ENCODE measurements at regions not wholly inside any gene's neighbourhood (a gene's known extent, or its start where the extent isn't known, plus 50 kb on each side); places are given as distances from the start of the nearest gene placed in this dataset.

GRCh38 chr2:153101187-153101586 is 377.4 kb downstream of the RPRM start:
- TF ChIP-seq EZH2phosphoT487 (IDR thresholded peaks at IDR 0.05; ENCODE audit: unreplicated experiment) (no peak), NANOG (IDR thresholded peaks at IDR 0.05; ENCODE audit: borderline replicate concordance) (no peak)
- TF ChIP-seq, protein P1, sequence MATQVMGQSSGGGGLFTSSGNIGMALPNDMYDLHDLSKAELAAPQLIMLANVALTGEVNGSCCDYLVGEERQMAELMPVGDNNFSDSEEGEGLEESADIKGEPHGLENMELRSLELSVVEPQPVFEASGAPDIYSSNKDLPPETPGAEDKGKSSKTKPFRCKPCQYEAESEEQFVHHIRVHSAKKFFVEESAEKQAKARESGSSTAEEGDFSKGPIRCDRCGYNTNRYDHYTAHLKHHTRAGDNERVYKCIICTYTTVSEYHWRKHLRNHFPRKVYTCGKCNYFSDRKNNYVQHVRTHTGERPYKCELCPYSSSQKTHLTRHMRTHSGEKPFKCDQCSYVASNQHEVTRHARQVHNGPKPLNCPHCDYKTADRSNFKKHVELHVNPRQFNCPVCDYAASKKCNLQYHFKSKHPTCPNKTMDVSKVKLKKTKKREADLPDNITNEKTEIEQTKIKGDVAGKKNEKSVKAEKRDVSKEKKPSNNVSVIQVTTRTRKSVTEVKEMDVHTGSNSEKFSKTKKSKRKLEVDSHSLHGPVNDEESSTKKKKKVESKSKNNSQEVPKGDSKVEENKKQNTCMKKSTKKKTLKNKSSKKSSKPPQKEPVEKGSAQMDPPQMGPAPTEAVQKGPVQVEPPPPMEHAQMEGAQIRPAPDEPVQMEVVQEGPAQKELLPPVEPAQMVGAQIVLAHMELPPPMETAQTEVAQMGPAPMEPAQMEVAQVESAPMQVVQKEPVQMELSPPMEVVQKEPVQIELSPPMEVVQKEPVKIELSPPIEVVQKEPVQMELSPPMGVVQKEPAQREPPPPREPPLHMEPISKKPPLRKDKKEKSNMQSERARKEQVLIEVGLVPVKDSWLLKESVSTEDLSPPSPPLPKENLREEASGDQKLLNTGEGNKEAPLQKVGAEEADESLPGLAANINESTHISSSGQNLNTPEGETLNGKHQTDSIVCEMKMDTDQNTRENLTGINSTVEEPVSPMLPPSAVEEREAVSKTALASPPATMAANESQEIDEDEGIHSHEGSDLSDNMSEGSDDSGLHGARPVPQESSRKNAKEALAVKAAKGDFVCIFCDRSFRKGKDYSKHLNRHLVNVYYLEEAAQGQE (IDR thresholded peaks at IDR 0.05; ENCODE audit: unreplicated experiment): no peak
- TF ChIP-seq, protein P2, sequence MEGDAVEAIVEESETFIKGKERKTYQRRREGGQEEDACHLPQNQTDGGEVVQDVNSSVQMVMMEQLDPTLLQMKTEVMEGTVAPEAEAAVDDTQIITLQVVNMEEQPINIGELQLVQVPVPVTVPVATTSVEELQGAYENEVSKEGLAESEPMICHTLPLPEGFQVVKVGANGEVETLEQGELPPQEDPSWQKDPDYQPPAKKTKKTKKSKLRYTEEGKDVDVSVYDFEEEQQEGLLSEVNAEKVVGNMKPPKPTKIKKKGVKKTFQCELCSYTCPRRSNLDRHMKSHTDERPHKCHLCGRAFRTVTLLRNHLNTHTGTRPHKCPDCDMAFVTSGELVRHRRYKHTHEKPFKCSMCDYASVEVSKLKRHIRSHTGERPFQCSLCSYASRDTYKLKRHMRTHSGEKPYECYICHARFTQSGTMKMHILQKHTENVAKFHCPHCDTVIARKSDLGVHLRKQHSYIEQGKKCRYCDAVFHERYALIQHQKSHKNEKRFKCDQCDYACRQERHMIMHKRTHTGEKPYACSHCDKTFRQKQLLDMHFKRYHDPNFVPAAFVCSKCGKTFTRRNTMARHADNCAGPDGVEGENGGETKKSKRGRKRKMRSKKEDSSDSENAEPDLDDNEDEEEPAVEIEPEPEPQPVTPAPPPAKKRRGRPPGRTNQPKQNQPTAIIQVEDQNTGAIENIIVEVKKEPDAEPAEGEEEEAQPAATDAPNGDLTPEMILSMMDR (conservative IDR thresholded peaks at IDR 0.05; ENCODE audit: low read depth in 2 of 2): no peak

Measured in GM23338 (cell line).